Lower leg skin (tissue), 4 donors: ENCODE measurements at regions not wholly inside any gene's neighbourhood (a gene's known extent, or its start where the extent isn't known, plus 50 kb on each side); places are given as distances from the start of the nearest gene placed in this dataset.

ENCODE experiments used
- DNase-seq, 2 donors: peaks; one replicate each; pipeline ENCODE4 v3.0.0-alpha.2; 2019; ENCODE audit warnings: low spot score in 2 of 2
- H3K4me3 ChIP-seq: fragments of 200-600 bp; sonication (generic); 2 replicates; pipeline ENCODE4 v1.5.1; 2017; ENCODE audit warnings: mild to moderate bottlenecking, low read depth; ENCODE audit not compliant: poor library complexity, severe bottlenecking
- POLR2A ChIP-seq, 2 donors: fragments of 450-650 bp; IDR thresholded peaks; one replicate each; pipeline ENCODE4 v1.6.1; 2016 to 2017; ENCODE audit warnings: antibody characterized with exemption in 2 of 2, mild to moderate bottlenecking in 1 of 2, moderate library complexity in 1 of 2
- WGBS, 2 donors: methylation state at CpG; one replicate each; pipeline ENCODE4 v1.1.5; 2018; 5-methylcytosine and 5-hydroxymethylcytosine counted together
- intact Hi-C: fragments of 100-400 bp; cut with DNase I; formaldehyde crosslinking; loops from one replicate; pipeline ENCODE4 v1.15.0; 2023; ENCODE audit warnings: low total_unique reads
- TF ChIP-seq, protein P1 (sequence below), 3 donors: fragments of 450-650 bp; IDR thresholded peaks; one replicate each; pipeline ENCODE4 v1.5.1; 2016; ENCODE audit warnings: antibody characterized with exemption in 3 of 3, mild to moderate bottlenecking in 3 of 3, moderate library complexity in 2 of 3

DNA sequence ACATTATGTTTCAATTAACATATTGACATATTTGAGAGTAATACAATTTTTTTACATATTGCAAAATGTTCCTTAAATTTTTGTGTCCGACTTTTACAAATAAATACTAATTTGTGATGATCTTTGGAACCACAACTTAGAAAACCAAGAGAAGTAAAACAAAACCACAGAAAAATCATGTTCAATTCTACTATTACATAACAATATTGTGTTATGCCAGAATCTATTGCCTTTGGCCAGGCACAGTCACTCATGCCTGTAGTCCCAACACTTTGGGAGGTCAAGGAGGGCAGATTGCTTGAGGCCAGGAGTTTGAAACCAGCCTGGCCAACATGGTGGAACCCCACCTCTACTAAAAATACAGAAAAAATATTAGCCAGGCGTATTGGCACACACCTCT lies 92.8 kb upstream of the APCDD1 start:
- no peak for TF ChIP-seq POLR2A (IDR thresholded peaks at IDR 0.05)
- TF ChIP-seq, protein P1, sequence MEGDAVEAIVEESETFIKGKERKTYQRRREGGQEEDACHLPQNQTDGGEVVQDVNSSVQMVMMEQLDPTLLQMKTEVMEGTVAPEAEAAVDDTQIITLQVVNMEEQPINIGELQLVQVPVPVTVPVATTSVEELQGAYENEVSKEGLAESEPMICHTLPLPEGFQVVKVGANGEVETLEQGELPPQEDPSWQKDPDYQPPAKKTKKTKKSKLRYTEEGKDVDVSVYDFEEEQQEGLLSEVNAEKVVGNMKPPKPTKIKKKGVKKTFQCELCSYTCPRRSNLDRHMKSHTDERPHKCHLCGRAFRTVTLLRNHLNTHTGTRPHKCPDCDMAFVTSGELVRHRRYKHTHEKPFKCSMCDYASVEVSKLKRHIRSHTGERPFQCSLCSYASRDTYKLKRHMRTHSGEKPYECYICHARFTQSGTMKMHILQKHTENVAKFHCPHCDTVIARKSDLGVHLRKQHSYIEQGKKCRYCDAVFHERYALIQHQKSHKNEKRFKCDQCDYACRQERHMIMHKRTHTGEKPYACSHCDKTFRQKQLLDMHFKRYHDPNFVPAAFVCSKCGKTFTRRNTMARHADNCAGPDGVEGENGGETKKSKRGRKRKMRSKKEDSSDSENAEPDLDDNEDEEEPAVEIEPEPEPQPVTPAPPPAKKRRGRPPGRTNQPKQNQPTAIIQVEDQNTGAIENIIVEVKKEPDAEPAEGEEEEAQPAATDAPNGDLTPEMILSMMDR (IDR thresholded peaks at IDR 0.05), result no peak
- 75 to 81% methylated on average over 2 of the region's 2 CpGs for WGBS, 2 donors
- no peak for DNase-seq
- intact Hi-C loops, result no loop called here
- H3K4me3 ChIP-seq, result no peak overlapping the region

DNA sequence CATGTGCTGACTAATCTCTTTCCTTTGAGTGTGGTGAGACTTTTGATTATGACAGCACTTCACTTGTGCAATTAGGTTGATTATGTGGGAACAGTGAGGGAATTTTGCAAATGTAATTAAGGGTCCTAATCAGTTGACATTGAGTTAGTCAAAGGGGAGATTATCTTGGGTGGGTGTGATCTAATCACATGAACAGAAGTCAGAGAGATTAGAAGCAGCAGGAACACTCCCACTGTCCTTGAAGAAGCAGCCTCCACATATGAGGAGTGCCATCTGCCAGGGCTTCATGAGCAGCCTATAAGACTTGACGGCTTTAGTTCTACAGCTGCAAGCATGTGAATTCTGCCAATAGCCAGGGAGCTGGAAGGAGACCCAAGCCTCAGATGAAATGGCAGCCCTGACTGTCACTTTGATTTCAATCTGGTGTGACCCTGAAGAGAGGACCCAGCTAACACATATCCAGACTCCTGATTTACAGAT lies 89.4 kb upstream of the APCDD1 start:
- no peak for TF ChIP-seq POLR2A (IDR thresholded peaks at IDR 0.05)
- TF ChIP-seq, protein P1 (IDR thresholded peaks at IDR 0.05), result no peak
- WGBS, 2 donors, result 79 to 85% methylated on average over 1 of the region's 1 CpG
- intact Hi-C loops, result no loop called here
- H3K4me3 ChIP-seq, result no peak overlapping the region
- DNase-seq, result no peak

DNA sequence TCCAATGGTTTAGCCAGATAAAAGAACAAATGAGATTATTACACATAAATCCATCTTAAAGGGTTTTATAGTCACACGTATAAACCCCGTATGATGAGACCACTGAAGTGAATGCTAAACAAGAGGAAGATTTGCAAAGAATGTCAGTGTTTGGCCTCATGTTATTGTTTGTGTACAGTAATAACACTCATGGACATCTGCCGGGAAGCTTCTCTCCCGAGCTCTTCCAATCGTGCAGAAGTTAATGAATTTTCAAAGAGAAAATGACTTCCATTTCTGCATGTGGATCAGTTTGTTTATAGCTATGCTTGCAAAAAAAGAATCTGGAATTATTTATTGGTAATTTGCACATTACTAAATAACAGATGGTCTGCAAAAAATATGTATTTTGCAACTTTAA lies 88.5 kb upstream of the APCDD1 start:
- intact Hi-C loops, result no loop called here
- no peak overlapping the region for H3K4me3 ChIP-seq
- TF ChIP-seq, protein P1 (IDR thresholded peaks at IDR 0.05), result no peak
- TF ChIP-seq POLR2A (IDR thresholded peaks at IDR 0.05), result no peak
- no peak for DNase-seq
- 73 to 77% methylated on average over 5 of the region's 5 CpGs for WGBS, 2 donors

DNA sequence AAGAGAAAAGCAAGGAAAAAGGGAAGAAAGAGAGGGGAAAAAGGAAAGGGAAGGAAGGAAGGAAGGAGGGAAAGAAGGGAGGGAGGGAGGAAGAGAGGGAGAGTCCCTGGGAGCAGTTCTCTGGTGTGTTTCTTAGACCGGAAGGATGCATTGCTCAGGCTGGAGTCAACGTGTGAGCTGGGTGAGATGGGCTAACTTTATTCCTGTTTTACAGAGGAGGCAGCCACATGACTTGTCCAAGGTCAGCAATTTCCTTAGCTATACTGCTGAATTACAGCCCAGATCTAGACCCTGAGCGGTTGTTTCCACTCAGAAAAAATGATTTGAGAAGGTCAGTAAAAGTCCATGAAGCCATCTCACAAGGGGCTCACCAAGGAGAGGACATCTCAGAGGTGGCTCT lies 86.6 kb upstream of the APCDD1 start:
- 79 to 83% methylated on average over 3 of the region's 3 CpGs for WGBS, 2 donors
- no peak for DNase-seq
- intact Hi-C loops, result no loop called here
- no peak for TF ChIP-seq POLR2A (IDR thresholded peaks at IDR 0.05)
- TF ChIP-seq, protein P1 (IDR thresholded peaks at IDR 0.05), result no peak
- H3K4me3 ChIP-seq, result no peak overlapping the region

DNA sequence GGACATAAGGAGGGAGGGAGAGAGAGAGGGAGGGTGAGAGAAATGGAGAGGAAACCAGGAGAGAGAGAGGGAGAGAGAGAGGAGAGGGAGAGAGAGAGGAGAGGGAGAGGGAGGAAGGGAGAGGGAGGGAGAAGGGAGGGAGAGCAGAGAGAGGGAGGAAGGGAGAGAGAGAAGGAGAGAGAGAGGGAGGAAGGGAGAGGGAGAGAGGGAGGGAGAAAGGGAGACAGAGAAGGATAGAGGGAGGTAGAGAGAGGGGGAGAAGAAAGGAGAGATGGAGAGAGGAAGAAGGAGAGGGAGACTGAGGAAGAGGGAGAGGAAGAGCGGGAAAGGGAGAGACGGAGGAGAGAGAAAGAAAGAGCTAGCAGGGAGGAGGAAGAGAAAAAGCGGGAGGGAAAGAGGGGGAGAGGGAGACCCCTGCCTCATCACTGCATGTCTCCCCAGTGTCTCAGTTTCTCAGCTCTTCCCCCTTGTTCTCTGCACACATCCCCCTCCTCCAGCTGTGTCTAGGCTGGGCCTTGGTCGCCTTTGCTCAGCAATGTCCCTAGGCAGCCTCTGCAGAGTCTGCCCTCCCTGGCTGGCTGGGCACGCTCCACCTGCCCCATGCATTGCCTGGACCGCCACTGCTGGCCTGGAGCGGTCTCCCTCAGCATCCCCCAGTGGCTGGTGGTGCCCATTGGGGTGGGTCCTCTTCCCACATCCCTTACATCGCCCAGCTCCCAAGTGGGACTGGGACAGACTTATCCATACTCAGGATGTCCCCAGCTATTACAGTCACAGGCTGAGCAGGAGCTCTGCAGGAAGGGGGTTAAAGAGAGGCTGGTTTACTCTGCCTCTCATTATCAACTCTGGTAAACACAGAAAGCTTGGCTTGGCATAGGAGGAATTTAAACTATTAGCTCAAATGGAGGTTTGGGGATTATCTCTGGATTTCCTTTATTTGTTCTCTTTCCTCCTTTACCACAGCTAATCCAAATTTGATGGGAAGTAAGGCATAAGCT lies 85.7 kb upstream of the APCDD1 start:
- no peak overlapping the region for H3K4me3 ChIP-seq
- DNase-seq, result no peak
- intact Hi-C loops, result no loop called here
- no peak for TF ChIP-seq POLR2A (IDR thresholded peaks at IDR 0.05)
- TF ChIP-seq, protein P1 (IDR thresholded peaks at IDR 0.05), result no peak
- WGBS, 2 donors, result 82 to 86% methylated on average over 8 of the region's 8 CpGs
